PC-9 (cell line): ENCODE measurements at regions not wholly inside any gene's neighbourhood (a gene's known extent, or its start where the extent isn't known, plus 50 kb on each side); places are given as distances from the start of the nearest gene placed in this dataset.

Experiments
- EZH2 ChIP-seq: fragments of 200-600 bp; sonication (generic); IDR thresholded peaks from 2 replicates; pipeline ENCODE4 v1.8.0; 2017; ENCODE audit warnings: antibody characterized with exemption, low read depth
- TF ChIP-seq, protein P1 (sequence below): fragments of 200-600 bp; sonication (generic); conservative IDR thresholded peaks from 2 replicates; pipeline ENCODE4 v1.6.1; 2017; ENCODE audit warnings: mixed run types, antibody characterized with exemption, mild to moderate bottlenecking, moderate library complexity

DNA sequence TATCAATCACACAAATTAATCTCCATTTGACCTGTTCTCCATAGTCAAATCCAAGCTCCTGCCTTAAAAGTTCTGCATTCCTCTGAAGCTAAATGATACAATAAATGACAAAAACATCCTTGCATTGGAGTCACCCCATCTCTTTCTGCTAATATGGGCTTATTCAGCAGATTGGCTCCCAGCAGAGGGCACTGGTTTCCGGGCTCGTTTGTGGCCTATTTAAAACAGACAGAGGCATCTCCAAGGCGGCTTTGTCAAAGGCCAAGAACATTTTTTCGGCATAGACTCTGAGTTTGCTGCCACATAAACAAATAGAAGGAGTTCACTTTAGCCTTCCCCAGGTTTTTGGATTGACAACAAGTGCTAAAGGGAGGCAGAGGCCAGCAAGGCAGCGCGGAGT is 204.4 kb upstream of the RASGRP1 start:
- no peak for TF ChIP-seq EZH2
- TF ChIP-seq, protein P1, sequence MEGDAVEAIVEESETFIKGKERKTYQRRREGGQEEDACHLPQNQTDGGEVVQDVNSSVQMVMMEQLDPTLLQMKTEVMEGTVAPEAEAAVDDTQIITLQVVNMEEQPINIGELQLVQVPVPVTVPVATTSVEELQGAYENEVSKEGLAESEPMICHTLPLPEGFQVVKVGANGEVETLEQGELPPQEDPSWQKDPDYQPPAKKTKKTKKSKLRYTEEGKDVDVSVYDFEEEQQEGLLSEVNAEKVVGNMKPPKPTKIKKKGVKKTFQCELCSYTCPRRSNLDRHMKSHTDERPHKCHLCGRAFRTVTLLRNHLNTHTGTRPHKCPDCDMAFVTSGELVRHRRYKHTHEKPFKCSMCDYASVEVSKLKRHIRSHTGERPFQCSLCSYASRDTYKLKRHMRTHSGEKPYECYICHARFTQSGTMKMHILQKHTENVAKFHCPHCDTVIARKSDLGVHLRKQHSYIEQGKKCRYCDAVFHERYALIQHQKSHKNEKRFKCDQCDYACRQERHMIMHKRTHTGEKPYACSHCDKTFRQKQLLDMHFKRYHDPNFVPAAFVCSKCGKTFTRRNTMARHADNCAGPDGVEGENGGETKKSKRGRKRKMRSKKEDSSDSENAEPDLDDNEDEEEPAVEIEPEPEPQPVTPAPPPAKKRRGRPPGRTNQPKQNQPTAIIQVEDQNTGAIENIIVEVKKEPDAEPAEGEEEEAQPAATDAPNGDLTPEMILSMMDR = no peak; the same call in 1 of the 2 replicates
